HG03439 (cell line): ENCODE measurements at regions not wholly inside any gene's neighbourhood (a gene's known extent, or its start where the extent isn't known, plus 50 kb on each side); places are given as distances from the start of the nearest gene placed in this dataset.
"Not testable (repeated sequence)": the region's sequence is repeated elsewhere in the genome, so short reads cannot be mapped to it uniquely, and the experiment has no call there.

Experiments used
- ATAC-seq: cut with Tn5 transposase; IDR thresholded peaks from one replicate; pipeline ENCODE4 v1.9.1; 2021; ENCODE audit warnings: mild to moderate bottlenecking, moderate library complexity; ENCODE audit not compliant: unreplicated experiment

- no peak for ATAC-seq
These were observed 135.7 kb downstream of the IGF1 start for GRCh38 chr12:102344691-102345090.

GRCh38 chr12:102343361-102344121 lies 136.8 kb downstream of the IGF1 start:
- ATAC-seq, result no peak

GRCh38 chr12:102342281-102343006 lies 137.9 kb downstream of the IGF1 start:
- no peak for ATAC-seq

GRCh38 chr12:102334765-102335164 lies 137.1 kb upstream of the PMCH start:
- ATAC-seq, result no peak

DNA sequence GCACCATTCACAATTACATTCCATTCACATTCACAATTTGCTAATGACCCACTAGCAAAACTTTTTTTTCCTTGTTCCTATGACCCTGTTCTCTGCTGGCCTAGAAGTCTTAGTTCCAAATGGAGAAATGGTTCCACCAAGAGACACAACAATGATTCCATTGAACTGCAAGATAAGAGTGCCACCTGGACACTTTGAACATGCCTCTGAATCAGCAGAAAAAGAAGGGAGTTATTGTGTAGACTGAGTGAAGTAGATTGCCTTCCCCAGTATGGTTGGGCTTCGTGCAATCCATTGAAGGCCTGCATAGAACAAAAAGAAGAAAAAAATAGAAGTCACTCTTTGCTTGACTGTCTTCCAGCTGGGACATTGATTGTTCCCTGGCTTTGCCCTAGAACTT lies 133.8 kb upstream of the PMCH start:
- no peak for ATAC-seq

DNA sequence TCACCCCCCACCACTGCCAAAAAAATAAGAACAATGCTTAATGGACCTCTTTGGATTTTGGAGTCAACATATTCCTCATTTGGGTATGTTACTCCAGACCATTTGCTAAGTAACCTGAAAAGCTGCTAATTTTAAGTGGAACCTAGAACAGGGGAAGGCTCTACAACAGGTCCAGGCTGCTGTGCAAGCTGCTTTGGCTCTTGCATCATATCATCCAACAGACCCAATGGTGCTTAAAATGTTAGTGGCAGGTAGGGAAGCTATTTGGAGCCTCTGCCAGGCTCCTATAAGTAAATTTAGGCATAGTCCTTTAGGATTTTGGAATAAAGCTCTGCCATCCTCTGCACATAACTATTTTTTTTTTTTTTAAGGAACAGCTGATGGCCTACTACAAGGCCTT lies 132.2 kb upstream of the PMCH start:
- ATAC-seq, result no peak

- no peak for ATAC-seq
These were observed 129.3 kb upstream of the PMCH start for GRCh38 chr12:102326982-102327381.

GRCh38 chr12:102325108-102325507 lies 127.5 kb upstream of the PMCH start:
- ATAC-seq, result not testable (repeated sequence)

DNA sequence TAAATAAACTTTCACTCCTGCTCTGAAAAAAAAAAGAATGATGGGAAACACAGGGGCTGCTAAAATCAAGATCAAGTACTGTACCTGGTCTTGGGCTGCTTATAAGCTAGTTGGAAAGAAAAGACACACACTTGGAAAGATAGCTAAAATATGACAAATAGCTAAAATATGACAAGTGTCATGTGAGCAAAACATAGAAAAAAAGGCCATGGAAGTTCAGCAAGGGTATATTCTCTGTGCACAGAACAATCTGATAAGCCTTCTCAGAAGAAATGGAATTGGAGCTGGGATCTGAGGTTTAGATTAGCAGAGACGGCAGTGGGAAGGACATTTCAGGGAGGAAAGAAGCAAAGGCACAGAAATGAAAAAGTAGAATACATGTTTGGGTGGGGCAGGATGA lies 126.2 kb upstream of the PMCH start:
- no peak for ATAC-seq

- ATAC-seq, result no peak
These were observed 124.6 kb upstream of the PMCH start for GRCh38 chr12:102322254-102322653.

GRCh38 chr12:102321305-102322082 lies 123.9 kb upstream of the PMCH start:
- no peak for ATAC-seq

- ATAC-seq, result no peak
These were observed 119.5 kb upstream of the PMCH start for GRCh38 chr12:102317155-102317554.

GRCh38 chr12:102316723-102317122 lies 119.1 kb upstream of the PMCH start:
- no peak for ATAC-seq

DNA sequence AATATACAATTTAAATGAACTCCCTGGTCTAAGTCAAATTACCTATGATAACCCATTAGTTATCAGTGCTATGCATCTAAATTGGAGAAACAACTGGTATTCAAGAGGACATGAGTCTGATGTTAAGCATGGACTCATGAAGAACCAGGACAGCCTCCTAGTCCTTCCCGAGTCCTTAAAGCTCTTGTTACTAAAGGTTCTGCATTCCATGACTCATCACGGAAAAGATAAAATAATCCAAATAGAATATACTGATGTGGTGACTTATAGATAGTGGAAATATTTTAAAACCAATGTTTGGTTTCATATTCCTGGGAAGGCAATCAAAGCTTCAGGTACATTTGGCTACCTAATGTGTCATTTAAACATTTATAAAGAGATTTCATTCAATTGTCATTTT lies 117.2 kb upstream of the PMCH start:
- no peak for ATAC-seq

DNA sequence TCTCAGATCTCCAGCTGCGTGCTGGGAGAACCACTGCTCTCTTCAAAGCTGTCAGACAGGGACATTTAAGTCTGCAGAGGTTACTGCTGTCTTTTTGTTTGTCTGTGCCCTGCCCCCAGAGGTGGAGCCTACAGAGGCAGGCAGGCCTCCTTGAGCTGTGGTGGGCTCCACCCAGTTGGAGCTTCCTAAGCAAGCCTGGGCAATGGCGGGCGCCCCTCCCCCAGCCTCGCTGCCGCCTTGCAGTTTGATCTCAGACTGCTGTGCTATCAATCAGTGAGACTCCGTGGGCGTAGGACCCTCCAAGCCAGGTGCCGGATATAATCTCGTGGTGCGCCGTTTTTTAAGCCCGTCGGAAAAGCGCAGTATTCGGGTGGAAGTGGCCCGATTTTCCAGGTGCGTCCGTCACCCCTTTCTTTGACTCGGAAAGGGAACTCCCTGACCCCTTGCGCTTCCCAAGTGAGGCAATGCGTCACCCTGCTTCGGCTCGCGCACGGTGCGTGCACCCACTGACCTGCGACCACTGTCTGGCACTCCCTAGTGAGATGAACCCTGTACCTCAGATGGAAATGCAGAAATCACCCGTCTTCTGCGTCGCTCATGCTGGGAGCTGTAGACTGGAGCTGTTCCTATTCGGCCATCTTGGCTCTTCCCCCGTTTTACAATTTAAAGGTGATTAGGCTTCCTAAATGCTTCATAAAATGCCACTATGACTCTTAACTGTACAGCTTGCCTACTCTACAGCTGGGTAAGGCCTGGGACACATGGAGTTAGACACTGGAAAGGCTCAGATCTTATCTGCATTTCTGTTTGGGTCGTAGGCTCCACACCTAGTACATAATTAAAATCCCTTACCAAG lies 115.7 kb upstream of the PMCH start:
- ATAC-seq, result not testable (repeated sequence)

DNA sequence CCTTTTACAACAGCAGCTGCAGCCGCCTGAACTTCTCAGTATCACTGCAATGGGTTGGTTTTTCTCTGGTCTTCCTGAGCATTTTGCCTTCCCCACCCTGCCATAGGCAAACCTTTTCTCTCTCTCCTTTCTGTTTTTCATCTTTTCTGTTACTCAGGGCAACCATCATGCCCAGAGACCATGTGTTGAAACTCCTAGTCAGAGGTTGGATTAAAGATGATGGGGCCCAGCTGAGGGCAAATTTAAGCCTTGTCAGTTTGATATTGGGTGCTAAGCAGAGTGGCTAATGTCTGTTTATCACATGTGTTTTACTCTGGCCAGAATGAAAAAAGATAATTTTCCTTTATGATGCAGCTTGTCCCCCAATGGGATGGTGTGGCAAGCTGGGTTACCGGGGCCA lies 107.9 kb upstream of the PMCH start:
- ATAC-seq, result no peak

- ATAC-seq, result not testable (repeated sequence)
These were observed 107.0 kb upstream of the PMCH start for GRCh38 chr12:102304667-102305066.

DNA sequence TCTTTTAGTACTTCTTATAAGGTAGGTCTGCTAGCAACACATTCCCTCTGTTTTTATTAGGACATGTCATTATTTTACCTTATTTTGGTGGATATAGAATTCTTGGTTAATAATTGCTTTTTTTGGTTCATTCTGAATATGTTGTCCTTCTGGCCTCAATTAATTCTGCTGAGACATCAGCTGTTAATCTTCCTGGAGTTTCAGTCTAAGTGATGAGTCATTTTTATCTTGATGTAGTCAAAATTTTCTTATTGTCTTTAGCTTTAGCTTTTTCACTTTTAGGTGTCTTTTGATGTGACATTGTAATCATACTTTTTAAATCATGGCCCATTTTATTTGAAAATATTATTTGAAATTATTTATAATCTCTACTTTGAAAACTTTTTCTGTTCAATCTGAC lies 104.9 kb upstream of the PMCH start:
- no peak for ATAC-seq

DNA sequence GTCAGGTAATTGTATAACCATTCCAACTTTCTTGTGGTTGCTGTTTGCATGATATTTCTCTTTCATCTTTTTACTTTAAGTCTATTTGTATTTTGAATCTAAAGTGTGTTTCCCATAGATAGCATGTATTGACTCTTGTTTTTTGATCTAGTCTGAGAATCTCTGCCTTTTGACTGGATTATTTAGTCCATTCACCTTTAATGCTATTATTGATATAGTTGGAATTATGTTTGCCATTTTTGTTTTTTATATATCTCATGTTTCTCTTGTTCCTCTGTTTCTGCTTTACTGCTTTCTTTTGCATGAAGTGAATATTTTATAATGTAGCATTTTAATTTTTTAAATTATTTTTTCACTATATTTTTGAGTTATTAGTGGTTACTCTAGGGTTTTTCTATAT lies 103.9 kb upstream of the PMCH start:
- no peak for ATAC-seq

DNA sequence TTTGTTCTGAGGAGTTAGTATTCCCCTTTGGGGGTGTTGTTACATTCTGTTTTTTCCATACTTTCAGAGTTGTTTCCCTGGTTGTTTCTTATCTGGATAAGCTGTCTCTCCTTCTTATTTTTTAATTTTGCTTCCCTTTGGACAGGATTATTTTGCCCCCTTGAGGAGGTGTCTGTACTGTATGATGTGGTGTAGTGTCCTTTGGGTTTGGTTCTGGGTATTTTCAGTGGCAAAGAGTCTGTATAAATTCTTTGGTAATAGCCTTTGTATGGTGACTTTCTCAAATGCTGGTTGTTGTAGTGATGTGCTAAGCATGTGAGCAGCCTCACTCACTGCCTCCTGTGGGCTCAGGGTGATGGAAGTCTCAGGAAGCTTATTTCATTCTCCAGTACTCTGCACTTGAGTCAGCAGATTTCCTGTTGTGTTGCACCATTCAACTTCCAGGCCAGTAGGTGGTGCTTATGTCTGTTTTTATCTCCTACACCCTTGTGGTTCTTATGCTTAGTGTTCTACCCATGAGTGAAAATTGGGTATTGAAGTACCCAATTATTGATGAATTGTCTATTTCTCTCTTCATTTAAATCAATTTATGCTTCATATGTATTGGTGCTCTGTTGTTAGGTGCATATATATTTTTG lies 103.3 kb upstream of the PMCH start:
- peak; percentile 59 for ATAC-seq
